Muscle layer of colon (tissue), 2 donors: ENCODE measurements at regions not wholly inside any gene's neighbourhood (a gene's known extent, or its start where the extent isn't known, plus 50 kb on each side); places are given as distances from the start of the nearest gene placed in this dataset.
"Not testable (repeated sequence)": the region's sequence is repeated elsewhere in the genome, so short reads cannot be mapped to it uniquely, and the experiment has no call there.

Experiments used
- H3K27ac ChIP-seq: one replicate; pipeline ENCODE4 v1.7.0; 2013; ENCODE audit warnings: low read depth, mild to moderate bottlenecking, low read length, moderate library complexity
- H3K27me3 ChIP-seq, 2 donors: one replicate each; pipeline ENCODE4 v1.7.0; 2013; ENCODE audit warnings: low read length in 2 of 2, mild to moderate bottlenecking in 2 of 2; ENCODE audit not compliant: insufficient read depth in 2 of 2, control insufficient read depth in 1 of 2
- H3K36me3 ChIP-seq: one replicate; pipeline ENCODE4 v1.7.0; 2013; ENCODE audit warnings: mild to moderate bottlenecking, low read length; ENCODE audit not compliant: insufficient read depth
- H3K4me1 ChIP-seq: one replicate; pipeline ENCODE4 v1.7.0; 2013; ENCODE audit warnings: mild to moderate bottlenecking, low read length; ENCODE audit not compliant: insufficient read depth
- H3K4me3 ChIP-seq, 2 donors: one replicate each; pipeline ENCODE4 v1.7.0; 2013; ENCODE audit warnings: low read length in 2 of 2, low read depth in 1 of 2, mild to moderate bottlenecking in 1 of 2, moderate library complexity in 1 of 2
- H3K9ac ChIP-seq: one replicate; pipeline ENCODE4 v1.7.0; 2013; ENCODE audit warnings: low read length
- H3K9me3 ChIP-seq: one replicate; pipeline ENCODE4 v1.7.0; 2013; ENCODE audit warnings: mild to moderate bottlenecking, low read length
- donor health status: abdominal sarcoma.
- donor health status: Adenocarcinoma of cecum.

- Histone ChIP-seq H3K36me3 (no peaks in the 10 kb centered on the region), H3K4me3 (no peak overlapping the region), H3K4me1 (no peaks in the 10 kb centered on the region), H3K27me3 (no peaks in the 10 kb centered on the region), H3K9ac (no peak overlapping the region), H3K9me3 (no peaks in the 10 kb centered on the region), H3K27ac (no peak overlapping the region)
Observed at GRCh38 chr2:167336213-167336612, 447.9 kb downstream of the XIRP2 start.

DNA sequence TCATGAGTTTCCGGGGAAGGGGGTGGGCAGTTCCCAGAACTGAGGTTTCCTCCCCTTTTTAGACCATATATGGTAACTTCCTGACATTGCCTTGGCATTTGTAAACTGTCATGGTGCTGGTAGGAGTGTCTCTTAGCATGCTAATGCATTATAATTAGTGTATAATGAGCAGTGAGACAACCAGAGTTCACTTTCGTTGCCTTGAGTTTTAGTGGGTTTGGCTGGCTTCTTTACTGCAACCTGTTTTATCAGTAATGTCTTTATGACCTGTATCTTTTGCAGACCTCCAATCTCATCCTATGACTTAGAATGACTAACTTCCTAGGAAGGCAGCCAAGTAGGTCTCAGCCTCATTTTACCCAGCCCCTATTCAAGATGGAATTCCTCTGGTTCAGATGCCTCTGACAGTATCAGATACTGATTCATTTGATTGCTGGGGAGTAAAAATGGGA lies 447.3 kb downstream of the XIRP2 start:
- Histone ChIP-seq H3K27me3 (no peaks in the 10 kb centered on the region), H3K4me1 (no peaks in the 10 kb centered on the region), H3K36me3 (no peaks in the 10 kb centered on the region)

GRCh38 chr2:167334146-167334742 lies 446.0 kb downstream of the XIRP2 start:
- Histone ChIP-seq H3K4me1 (no peaks in the 10 kb centered on the region), H3K27me3 (no peaks in the 10 kb centered on the region), H3K4me3 (no peak overlapping the region), H3K36me3 (no peaks in the 10 kb centered on the region), H3K27ac (no peak overlapping the region), H3K9ac (no peak overlapping the region), H3K9me3 (no peaks in the 10 kb centered on the region)

More for the DNA sequence above, 447.3 kb downstream of the XIRP2 start:
- no peak overlapping the region for H3K9ac ChIP-seq
- H3K27ac ChIP-seq, result no peak overlapping the region
- no peaks in the 10 kb centered on the region for H3K9me3 ChIP-seq
- no peak overlapping the region for H3K4me3 ChIP-seq

DNA sequence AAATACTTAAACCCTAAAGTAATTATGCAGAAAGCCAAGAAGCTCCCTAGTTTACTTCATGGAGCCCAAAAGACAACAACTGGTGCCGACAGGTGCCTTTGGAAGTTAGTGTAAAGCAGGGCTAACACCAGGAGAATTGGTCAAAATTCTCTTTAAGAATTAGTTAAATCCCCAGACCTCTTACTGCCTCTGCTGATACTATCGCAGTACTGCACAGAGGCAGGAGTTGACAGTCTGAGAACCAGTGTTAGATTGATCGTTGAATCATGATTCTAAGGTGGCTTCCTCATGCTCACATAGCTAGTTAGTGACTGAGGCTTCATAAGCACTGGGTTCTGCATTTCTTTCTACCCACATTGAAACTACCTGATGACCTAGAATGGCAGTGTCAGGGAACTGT lies 445.0 kb downstream of the XIRP2 start:
- Histone ChIP-seq H3K27ac (no peak overlapping the region), H3K9ac (no peak overlapping the region), H3K4me1 (no peaks in the 10 kb centered on the region), H3K27me3 (no peaks in the 10 kb centered on the region), H3K4me3 (no peak overlapping the region), H3K36me3 (no peaks in the 10 kb centered on the region), H3K9me3 (no peaks in the 10 kb centered on the region)

- Histone ChIP-seq H3K4me1 (no peaks in the 10 kb centered on the region), H3K36me3 (no peaks in the 10 kb centered on the region), H3K9me3 (no peaks in the 10 kb centered on the region), H3K9ac (no peak overlapping the region), H3K27ac (no peak overlapping the region), H3K27me3 (no peaks in the 10 kb centered on the region), H3K4me3 (no peak overlapping the region)
Observed at GRCh38 chr2:167332358-167332757, 444.1 kb downstream of the XIRP2 start.

- H3K9ac ChIP-seq, result no peak overlapping the region
- H3K9me3 ChIP-seq, result no peaks in the 10 kb centered on the region
- H3K36me3 ChIP-seq, result no peaks in the 10 kb centered on the region
- H3K4me1 ChIP-seq, result no peaks in the 10 kb centered on the region
- no peak overlapping the region for H3K27ac ChIP-seq
- H3K4me3 ChIP-seq, result no peak overlapping the region
- H3K27me3 ChIP-seq, result no peaks in the 10 kb centered on the region
Observed at GRCh38 chr2:167331636-167332232, 443.5 kb downstream of the XIRP2 start.

GRCh38 chr2:167328808-167329207 lies 440.5 kb downstream of the XIRP2 start:
- H3K9ac ChIP-seq, H3K4me1 ChIP-seq, H3K27me3 ChIP-seq, H3K9me3 ChIP-seq, H3K27ac ChIP-seq, H3K4me3 ChIP-seq, H3K36me3 ChIP-seq: not testable (repeated sequence)

GRCh38 chr2:167322795-167323194 lies 434.5 kb downstream of the XIRP2 start:
- Histone ChIP-seq H3K4me1 (no peaks in the 10 kb centered on the region), H3K36me3 (no peaks in the 10 kb centered on the region), H3K4me3 (no peak overlapping the region), H3K27ac (no peak overlapping the region), H3K9ac (no peak overlapping the region), H3K27me3 (no peaks in the 10 kb centered on the region), H3K9me3 (no peaks in the 10 kb centered on the region)

DNA sequence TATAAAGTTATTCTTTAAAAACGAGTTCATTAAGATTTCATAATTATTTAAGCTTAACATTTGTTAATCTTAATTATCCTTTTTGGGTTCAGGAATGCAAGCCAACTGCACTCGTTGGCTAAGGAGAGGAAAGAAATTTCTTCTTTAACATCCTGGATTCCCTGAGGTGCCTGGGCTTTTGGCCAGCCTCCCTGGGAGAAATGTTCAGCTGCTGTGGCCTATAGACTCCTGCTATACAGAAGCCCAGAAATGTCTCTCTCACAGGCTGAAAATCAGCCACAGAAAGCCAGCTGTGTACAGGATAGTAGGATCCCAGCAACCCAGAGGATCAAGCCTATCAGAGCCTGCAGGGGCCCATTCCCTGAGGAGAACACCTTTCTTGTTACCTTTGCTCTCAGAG lies 430.3 kb downstream of the XIRP2 start:
- Histone ChIP-seq H3K36me3 (no peaks in the 10 kb centered on the region), H3K4me1 (no peaks in the 10 kb centered on the region), H3K27ac (no peak overlapping the region), H3K9ac (no peak overlapping the region), H3K9me3 (no peaks in the 10 kb centered on the region), H3K4me3 (no peak overlapping the region), H3K27me3 (no peaks in the 10 kb centered on the region)

DNA sequence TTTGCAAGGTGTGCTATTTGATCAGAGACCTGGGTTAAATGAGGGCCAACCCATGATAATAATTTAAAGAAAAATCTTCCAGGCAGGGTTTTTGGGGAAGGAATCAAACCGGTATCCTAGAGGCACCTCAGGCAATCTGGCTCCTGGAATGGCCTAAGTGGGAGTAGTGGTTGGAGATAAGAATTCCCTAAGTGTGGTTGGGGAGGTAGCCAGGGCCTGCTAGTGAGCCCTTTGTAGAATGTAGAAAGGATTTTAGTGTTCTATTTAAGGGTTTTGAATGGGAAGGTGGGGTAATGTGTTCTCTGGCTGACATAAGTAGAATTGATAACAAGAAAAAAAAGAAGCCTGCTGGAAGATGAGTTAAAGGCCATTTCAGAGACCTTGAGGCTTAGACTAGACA lies 422.2 kb downstream of the XIRP2 start:
- Histone ChIP-seq H3K36me3 (no peaks in the 10 kb centered on the region), H3K9me3 (no peaks in the 10 kb centered on the region), H3K4me3 (no peak overlapping the region), H3K27me3 (no peaks in the 10 kb centered on the region), H3K27ac (no peak overlapping the region), H3K4me1 (no peaks in the 10 kb centered on the region), H3K9ac (no peak overlapping the region)
